NCI-H82 treated with DMSO at 0.1 percent for 48 hours (cell line): ENCODE measurements at regions not wholly inside any gene's neighbourhood (a gene's known extent, or its start where the extent isn't known, plus 50 kb on each side); places are given as distances from the start of the nearest gene placed in this dataset.

Source experiments
- DNase-seq: peaks from one replicate; lab custom pipeline; 2025; ENCODE audit not compliant: unreplicated experiment; lab: John Stamatoyannopoulos, UW

DNA sequence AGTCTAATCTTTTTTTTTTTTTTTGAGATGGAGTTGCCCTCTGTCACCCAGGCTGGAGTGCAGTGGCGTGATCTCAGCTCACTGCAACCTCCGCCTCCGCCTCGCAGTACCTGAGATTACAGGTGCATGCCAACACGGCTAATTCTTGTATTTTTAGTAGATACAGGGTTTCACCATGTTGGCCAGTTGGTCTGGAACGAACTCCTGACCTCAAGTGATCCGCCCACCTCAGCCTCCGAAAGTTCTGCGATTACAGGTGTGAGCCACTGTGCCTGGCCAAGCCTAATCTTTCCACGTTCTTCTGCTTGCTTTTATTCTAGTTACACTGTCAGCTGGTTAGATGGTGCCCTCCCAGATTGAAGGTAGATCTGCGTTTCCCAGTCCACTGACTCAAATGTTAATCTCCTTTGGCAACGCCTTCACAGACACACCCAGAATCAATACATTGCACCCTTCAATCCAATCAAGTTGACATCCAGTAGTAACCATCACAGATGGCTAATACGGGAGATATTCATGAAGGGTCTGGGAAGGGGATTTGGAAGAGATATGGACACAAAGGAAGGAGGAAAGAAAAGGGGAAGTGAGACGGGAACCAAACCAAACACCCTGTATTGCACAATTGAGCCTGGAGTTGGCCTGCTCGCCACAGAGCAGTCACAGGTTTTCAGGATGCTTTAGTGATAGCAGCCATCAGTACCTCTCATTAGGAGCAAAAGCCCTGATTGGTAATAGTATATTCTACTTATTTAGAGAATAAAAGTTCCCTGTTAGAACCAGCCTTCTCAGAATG is 229.8 kb downstream of the PIK3C3 start:
- peak; percentile 89 for DNase-seq

DNA sequence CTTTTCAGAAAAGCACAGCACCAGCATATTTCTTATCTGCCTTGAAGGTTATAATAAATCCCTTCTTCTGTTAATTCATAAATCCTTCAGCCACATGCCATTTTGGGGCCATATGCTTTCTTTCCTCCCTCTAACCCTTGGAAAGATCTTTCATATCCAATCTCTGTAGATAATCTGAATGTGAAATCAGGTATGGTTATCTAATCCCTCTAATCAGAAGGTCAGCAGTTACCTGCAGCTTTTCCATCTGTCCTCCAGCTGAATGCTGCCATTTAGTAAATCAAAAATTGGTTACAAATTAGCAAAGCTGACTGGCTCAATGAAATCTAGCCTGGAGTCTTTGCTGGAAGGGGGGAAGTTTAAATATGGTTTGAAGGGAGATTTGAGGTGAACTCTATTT is 230.5 kb downstream of the PIK3C3 start:
- peak; percentile 68 for DNase-seq

DNA sequence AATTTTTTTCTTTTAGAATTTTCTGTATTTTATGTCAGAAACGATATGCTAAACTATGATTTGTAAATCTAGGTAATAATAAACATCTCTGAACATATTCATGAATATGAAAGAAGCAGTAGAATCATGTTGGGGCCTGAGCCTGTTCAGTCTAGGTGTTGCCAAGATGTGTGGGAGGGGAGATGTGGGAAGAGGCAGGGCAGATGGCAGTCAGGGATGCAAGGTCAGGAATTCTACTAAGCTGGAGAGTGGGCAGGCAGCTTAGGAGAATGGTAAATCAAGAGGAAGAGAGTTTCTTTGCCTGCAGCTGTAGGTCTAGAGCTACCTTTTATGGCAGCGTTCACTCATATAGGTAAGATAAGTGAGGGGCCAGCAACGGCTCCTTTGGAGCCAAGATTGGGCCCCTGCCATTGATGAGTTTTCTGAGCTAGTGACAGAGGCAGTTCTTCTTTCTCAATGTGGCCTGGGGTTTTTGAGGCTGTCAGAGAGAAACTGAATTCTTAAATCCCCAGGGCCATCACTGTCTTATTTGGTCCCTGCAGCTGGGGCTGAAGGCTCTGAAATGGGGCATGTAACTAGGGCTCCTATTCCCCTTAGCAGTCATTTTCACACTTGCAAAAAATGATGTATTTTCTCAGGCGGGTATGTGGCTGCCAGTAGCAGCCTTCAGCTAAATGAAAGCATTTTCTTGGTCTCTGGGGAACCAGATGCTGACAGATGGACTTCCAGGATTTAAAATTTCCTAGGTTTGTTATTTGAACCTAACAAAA is 232.8 kb downstream of the PIK3C3 start:
- peak; percentile 75 for DNase-seq

DNA sequence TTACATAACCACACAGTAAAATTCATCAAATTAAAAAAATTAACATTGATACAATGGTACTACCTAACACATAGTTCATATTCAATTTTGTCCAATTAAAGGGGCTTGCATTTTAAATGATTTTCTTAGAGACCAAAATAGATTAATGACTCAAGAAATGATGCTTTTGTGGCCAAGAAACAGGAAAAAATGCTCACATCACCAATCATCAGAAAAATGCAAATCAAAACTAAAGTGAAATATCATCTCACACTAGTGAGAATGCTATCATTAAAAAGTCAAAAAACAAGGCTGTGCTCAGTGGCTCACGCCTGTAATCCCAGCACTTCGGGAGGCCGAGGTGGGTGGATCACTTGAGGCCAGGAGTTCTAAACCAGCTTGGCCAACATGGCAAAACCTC is 235.6 kb downstream of the PIK3C3 start:
- no peak for DNase-seq

DNA sequence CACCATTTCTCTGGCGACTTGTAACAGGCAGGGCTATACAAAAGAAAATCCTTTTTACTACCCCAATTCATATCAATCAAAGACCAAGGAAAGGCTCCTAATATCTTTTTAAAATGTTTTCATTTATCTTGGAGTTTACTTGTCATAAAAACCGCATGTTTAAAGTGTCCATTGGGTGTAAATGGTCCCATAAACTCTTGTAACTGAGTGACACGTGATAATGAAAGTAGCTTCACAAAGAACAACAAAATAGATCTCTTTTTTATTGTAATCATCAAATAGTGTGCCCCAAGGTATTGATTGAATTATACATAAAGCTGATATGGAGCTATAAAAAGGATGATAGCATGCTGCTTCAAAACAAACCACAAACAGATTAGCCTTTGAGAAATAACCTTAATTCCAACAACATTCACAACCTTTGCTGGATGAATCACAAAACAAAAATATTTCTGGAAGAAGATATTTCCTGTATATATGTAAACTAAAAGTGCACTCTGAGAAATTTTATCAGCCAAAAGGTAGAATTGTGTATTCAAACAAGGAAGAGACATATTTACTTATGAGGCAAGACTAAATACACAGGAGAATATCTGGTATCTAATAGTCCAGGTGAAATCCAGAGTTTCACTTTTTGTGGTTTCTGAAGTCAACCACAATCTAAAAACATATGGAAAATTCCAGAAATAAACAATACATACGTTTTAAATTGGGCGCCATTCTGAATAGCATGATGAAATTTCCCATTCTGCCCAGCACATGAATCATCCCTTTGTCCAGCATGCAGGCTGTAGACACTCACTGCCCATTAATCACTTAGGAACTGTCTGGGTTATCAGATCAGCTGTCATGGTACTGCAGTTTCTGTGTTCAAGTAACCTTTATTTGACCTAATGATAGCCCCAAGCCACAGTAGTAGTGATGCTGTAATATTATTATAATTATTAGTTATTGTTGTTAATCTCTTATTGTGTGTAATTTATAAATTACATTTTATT is 237.5 kb downstream of the PIK3C3 start:
- no peak for DNase-seq

DNA sequence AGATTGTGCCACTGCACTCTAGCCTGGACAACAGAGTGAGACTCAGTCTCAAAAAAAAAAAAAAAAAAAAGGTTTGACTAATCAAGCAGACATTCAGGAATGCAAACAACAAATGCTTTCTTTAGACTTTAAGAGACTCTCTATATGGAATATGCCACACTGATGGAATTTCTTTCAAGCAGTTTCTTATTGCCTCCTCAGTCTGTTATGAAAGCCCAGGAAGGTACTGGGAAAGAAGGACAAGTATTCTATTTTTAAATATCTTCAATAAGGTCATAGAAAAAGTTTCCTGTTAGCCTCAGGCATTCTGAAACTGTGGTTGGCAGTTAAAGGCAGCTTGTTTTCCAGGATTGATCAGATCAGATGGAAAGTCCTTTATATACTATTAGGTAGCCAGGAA is 241.6 kb downstream of the PIK3C3 start:
- DNase-seq = no peak

DNA sequence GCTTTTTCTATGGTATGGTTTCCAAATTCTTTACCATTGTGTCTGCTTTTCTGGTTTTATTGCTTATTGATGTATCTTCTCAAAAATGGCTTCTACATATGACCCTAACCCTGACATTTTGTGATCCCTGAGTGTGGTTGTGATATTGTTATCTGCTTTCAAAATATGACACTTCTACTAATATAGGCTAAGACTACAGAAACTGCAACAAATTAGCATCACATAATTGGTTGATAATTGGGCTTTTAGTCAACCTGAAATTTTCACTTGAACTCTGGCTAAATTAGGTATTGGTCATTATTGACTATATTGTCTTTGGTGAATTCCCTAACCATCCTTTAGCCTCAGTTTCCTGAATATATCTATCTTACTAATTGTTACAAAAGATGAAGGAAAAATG is 246.1 kb downstream of the PIK3C3 start:
- DNase-seq = no peak

DNA sequence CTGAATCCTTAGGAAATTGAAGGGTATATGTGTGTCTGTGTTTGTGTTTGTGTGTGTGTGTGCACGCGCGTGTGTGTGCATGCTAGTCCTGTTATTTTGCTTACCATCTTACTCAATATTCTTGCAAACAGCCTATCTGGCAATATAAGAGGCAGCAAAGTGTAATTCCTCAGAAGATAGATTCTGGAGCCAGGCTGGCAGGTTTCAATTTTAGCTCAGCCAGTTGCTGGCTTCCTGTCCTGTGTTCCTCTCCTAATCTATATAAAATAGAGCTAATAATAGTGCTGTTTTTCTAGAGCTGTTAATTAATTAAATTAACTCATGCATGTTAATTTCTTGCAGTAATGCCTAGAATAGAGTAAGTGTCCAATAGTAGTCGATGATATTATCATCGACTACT is 256.2 kb downstream of the PIK3C3 start:
- no peak for DNase-seq

DNA sequence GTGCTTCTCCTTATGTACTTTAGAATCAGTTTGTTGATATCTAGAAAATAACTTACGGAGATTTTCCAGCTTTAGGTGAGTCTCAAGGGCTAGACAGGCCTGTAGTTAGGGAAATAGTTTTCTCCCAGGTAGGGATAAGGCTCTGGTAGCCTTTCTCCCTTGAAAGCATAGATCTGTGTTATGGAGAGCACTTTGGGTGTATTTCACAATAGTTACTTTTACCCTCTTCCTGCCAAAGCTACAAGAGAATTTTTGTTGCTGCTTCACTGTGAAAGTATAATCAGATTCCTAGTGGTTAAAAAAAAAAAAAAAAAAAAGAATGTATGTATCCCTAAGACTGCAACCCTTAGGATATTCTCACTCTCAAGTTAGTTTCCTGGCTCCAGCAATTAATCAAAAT is 267.5 kb downstream of the PIK3C3 start:
- DNase-seq = no peak

DNA sequence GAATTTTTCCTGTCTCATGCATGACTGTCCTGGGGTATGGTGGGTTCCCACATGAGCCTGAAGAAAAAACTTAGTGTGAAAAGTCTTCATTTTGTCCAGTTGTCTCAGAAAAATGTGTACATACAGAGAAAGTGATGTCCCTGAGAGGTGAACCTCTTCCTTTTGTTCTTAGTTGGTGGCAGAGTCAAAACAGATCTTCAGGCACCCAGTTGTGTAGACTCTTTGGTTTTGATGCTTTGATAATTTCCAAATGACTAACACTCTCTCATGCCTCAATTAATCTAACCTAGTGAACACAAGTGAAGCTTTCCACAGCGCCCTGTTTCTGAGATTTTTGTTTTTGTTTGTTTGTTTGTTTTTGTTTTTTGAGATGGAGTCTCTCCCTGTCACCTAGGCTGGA is 273.5 kb downstream of the PIK3C3 start:
- DNase-seq = no peak

DNA sequence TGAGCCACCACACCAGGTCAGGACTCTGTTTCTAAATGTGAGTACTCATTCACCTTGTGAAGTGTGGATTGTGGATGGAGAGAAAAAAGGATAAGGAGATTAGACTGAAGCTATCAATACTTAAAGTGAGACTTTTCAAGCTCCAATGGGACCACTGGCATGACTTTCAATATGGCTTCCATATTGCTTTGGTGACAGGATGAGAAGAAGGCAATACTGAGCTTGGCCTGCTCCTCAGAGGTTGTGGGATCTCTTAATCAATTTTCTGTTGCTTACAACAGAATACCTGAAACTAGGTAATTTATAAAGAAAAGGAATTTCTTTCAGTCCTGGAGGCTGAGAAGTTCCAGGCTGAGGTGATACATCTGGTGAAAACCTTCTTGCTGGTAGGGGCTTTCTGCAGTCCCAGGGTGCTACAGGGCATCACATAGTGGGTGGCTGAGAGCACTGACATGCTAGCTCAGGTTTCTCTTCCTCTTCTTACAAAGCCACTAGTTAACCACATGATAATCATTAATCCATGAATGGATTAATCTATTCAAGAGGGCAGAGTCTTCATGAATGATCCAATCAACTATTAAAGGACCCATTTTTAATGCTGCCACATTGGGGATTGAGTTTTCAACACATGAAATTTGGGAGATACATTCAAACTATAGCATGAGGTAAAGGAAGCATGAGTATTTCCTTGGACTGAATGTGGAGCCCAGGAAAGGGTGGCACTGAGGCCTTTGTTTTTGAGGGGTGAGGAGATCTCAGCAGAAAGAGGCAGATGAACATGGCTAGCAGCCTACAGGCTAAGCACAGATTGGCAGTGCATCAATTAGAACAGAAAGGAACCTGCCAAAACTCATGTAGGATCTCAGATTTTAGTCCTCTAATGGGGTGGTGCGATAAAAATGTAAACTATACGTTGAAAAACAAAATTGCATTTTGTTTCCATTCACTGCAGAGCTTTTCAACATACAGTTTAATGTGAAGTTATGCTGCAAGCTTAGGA is 274.5 kb downstream of the PIK3C3 start:
- DNase-seq = no peak

DNA sequence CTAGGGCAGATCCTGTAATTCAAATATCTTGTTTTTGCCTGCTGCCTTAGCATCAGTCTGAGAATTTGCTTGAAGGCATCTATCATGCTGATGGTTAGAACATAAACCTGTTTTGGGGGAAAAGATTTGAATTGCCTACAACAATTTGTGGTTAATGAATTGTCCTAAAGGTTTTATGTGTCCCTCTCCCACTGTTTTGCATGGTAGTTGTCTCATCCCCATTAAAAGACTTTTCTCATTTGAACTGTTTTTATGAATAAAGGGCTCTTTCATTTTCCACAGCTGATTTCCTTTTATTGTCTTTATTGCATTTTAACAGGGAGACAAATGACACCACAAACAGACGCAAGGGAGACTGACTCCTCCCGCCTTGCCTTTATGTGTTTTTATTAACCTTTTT is 275.6 kb downstream of the PIK3C3 start:
- no peak for DNase-seq

DNA sequence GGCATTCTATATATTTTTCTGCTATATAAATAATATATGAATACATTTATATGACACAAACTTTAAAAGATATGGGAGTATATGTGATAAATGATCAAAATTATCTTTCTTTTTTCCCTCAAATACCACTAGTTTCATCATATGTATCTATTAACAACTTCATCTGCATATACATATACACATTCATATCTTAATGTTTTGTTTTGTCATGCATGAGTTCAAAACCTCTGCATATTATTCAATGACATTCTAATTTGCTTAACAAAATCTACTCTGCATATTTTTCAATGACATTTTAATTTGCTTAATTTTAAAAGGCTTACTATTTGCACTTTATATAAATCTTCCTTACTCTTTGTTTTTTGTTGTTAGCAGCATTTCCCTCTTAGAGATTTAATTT is 276.2 kb downstream of the PIK3C3 start:
- no peak for DNase-seq

DNA sequence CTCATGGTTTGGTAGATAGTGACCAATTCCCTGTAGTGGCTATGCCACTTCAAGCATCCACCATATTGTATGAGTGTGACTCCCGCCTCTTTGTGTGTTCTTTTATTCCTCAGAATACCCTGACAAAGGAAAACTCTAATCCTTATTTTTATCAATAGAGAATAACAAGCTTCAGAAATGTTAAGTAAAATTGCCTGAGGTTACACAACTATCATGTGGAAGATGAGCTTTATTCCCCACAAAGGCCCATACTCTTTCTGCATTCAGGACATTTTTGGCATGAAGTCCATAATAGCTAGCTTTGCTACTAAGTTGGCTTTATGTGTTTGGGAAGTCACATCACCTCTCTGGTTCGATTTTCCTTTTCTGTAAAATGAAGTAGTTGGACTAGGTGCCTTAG is 276.8 kb downstream of the PIK3C3 start:
- DNase-seq = no peak

DNA sequence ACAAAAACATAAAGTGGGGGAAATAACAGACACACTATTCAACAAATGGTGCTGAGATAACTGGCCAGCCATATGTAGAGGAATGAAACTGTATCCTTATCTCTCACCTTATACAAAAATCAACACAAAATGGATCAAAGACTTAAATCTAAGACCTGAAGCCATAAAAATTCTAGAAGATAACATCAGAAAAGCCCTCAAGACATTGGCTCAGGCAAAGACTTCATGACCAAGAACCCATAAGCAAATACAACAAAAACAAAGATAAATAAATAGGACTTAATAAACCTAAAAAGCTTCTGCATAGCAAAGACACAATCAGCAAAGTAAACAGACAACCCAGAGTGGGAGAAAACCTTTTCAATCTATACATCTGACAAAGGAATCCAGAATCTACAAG is 278.9 kb downstream of the PIK3C3 start:
- DNase-seq = no peak

DNA sequence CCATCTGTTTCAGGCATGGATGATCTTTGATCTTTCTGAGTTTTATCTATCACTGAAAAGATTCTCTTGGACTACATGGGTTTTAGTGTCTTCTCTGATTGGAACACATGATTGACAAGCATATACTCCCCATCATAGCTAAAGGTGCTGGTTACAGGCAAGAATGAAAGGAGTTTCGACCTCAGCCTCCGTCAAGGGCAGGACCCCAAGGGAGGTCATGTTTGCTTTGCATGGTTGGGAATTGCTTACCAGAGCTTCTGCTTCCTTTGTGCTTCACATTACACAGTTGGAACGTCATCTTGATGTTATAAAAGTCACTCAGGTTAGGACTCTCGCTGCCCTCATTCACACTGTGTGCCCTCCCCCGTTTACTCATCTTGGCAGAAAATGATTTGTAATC is 287.7 kb downstream of the PIK3C3 start:
- DNase-seq = no peak

DNA sequence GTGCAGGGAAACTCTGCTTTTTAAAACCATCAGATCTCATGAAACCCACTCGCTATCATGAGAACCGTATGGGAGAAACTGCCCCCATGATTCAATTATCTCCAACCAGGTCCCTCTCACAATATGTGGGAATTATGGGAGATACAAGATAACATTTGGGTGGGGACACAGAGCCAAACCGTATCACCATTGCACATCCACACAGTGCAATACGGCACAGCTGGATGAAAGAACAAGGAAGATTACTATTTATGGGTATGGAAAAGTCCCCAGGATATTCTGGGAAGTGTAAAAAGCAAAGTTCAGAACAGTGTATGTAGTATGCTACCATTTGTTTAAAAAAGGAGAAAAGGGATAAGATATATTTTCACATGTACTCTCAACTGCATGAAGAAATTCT is 290.1 kb downstream of the PIK3C3 start:
- no peak for DNase-seq

DNA sequence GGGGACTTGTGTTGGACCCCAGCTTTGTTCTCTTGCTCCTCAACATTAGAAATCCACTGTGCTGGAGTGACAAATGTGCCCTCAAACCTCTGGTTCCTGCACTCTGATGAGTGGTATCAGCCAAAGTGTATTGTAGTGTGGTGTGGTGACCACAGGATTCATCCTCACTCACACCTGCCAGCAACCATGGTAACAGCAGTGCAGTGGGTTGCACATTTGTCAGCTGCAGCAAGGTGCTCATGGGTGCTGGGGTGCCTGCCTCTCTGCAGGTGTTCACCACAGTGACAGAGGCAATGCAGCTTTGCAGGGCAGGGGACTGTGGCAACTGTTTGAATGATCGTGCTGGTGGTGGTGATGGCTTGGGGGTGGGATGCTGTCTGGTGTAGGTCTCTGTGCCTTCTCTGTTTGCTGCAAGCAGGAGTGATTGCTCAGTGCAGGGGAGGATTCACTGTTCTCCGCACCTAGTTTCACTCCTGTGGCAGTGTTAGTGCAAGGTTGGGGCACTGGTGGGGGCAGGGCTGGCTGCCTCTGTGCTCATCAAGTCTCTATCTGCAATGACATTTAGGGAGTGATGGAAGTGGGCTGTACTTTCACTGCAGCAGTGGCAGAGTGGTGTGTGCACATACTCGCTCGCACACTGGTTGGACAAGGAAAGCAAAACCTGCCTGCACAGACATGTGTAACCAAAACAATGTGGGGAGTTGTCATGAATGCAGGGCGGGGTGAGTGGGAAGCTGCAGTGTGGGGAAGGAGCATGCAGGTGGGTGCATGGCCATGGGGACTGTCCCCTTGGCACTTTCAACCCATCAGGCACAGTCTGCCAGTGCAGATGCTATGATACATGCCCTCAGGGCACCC is 301.1 kb downstream of the PIK3C3 start:
- DNase-seq = no peak

DNA sequence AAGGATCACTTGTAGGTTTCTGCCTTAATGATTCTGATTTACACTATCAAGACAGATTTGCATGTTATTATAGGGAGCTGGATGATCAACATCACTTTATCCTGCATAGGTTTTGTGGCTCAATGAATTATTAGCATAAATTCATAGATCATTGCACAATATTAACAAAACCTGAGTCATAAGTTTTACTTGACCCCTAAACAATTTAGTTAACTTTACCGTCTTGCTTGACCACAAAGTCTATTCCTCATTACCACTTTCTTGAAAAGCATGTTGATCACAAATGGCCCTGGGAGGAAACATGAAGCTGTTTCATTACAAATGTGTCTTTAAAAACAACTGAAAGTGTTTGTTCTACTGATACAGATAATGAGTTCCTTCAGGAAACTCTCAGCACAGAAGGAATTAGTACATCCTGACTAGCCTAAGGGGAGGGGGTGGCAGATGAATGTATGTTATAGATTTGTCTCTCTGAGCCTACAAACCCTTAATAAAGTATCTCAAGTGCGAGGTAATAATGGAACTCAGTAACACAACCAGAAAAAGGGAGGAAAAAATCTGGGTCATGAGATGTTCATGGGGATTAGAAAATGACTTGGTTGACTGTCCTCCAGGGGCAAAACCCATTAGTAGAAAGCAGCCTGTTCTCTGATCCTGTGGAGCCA is 303.4 kb downstream of the PIK3C3 start:
- no peak for DNase-seq
